WTC11 (cell line): ENCODE measurements at regions not wholly inside any gene's neighbourhood (a gene's known extent, or its start where the extent isn't known, plus 50 kb on each side); places are given as distances from the start of the nearest gene placed in this dataset.

ENCODE experiments used
- E2F4 ChIP-seq: sonication (generic); formaldehyde crosslinking; IDR thresholded peaks from 2 replicates; pipeline ENCODE4 v1.8.1; 2022; ENCODE audit warnings: low read depth, mild to moderate bottlenecking, moderate library complexity, missing genetic modification reagents, borderline replicate concordance
- NFATC4 ChIP-seq: fragments of 250-450 bp; sonication (Bioruptor Pico); IDR thresholded peaks from 2 replicates; pipeline ENCODE4 v1.9.0; 2021; ENCODE audit warnings: mild to moderate bottlenecking
- TF ChIP-seq, protein P1 (sequence below): sonication (generic); formaldehyde crosslinking; conservative IDR thresholded peaks from 2 replicates; pipeline ENCODE4 v1.8.1; 2022; ENCODE audit warnings: mild to moderate bottlenecking, missing genetic modification reagents
- TF ChIP-seq, protein P2 (sequence below): sonication (generic); formaldehyde crosslinking; IDR thresholded peaks from 2 replicates; pipeline ENCODE4 v1.8.0; 2022; ENCODE audit warnings: mild to moderate bottlenecking, missing genetic modification reagents

DNA sequence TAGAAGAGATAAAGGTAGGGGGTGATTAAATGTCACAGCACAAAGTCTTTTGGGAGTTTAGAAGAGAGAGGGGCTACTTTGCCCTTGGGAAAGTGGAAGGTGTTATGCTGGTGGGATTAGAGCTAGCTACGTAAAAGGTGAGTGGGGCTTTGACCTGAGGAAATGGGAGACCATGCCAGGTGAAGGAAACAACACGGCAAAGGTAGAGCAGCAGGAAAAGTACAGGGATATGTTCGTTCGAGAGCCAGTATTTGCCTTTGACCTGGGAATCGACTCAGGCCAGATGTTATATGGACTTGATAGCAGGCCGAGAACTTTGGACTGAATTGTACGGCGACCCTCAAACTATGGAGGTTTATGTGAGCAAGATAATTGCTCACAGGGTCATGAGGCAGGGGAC is 55.7 kb upstream of the ACKR3 start:
- TF ChIP-seq NFATC4 (CRISPR knock-in tag) (no peak), E2F4 (CRISPR knock-in tag) (no peak)
- TF ChIP-seq, protein P1, sequence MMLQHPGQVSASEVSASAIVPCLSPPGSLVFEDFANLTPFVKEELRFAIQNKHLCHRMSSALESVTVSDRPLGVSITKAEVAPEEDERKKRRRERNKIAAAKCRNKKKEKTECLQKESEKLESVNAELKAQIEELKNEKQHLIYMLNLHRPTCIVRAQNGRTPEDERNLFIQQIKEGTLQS: no peak
- TF ChIP-seq, protein P2, sequence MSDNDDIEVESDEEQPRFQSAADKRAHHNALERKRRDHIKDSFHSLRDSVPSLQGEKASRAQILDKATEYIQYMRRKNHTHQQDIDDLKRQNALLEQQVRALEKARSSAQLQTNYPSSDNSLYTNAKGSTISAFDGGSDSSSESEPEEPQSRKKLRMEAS (CRISPR knock-in tag): no peak
